ENCODE measurements at regions not wholly inside any gene's neighbourhood (a gene's known extent, or its start where the extent isn't known, plus 50 kb on each side); places are given as distances from the start of the nearest gene placed in this dataset.
A peak's percentile ranks its signal among the peaks of the same experiment; 100 is the strongest.

DNA sequence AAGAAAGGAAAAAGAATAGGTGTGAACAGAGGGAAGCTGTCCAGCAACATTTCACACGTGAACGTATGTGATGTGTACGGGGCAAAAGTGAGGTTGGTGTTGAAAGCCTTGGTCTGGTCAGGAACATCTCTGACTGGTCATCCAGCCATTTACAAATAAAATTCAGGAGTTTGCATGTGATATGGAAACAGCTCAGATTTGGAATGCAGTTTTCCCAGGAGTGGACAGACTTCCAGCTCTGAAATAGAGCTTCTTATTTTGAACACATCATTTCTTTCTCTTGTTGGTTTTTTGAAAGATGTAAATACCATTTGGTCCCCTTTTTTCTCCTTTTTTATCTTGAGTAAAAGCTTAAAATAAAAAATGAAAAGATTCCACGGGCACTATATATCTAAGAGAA lies 566.2 kb upstream of the ZFHX3 start:
- H3K9ac ChIP-seq (ENCODE audit: low read depth, low read length): no peak overlapping the region
- 96% methylated on average over 4 of the region's 4 CpGs for WGBS

DNA sequence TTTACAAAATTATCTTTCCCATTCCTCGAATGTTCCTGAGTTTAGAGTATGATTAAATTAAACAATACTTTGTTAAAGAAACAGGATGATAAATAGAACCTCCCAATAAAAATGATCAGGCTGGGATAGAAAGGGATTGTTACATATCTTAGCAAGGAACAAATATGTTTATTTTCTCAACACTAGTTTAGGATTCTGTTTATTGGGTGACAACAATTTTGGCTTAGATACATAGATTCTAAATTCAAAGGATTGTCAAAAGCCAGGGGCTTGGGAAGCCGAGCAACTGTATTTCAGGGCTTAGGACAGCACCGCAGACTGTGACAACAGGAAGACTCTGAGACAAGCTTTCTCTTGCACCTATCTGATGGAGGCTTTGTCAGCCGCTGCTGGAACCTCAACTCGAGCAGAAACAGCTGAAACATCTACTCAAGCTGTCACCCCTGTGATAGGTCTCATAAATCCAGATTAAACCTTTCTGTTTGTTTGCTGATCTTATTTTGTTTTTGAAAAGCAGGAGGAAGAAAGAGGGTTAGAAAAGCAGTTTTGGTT lies 562.8 kb upstream of the ZFHX3 start:
- H3K27ac ChIP-seq (ENCODE audit: low read depth, low read length): no peak overlapping the region
- H3K27me3 ChIP-seq (ENCODE audit: insufficient read depth, low read length): no peaks in the 10 kb centered on the region
- H3K4me3 ChIP-seq (ENCODE audit: low read length): no peak overlapping the region
- 78% methylated on average over 4 of the region's 5 CpGs for WGBS
- no peaks in the 10 kb centered on the region for H3K9me3 ChIP-seq (ENCODE audit: insufficient read depth, low read depth, low read length)
- H3K9ac ChIP-seq (ENCODE audit: low read depth, low read length): no peak overlapping the region
- H3K36me3 ChIP-seq (ENCODE audit: insufficient read depth, low read length): no peaks in the 10 kb centered on the region
- H3K4me1 ChIP-seq (ENCODE audit: insufficient read depth, low read length): peaks cover 32% of the 10 kb centered on the region

More for the DNA sequence above, 566.2 kb upstream of the ZFHX3 start:
- Histone ChIP-seq H3K27me3 (ENCODE audit: insufficient read depth, low read length) (no peaks in the 10 kb centered on the region), H3K36me3 (ENCODE audit: insufficient read depth, low read length) (no peaks in the 10 kb centered on the region), H3K9me3 (ENCODE audit: insufficient read depth, low read depth, low read length) (no peaks in the 10 kb centered on the region), H3K4me3 (ENCODE audit: low read length) (no peak overlapping the region), H3K4me1 (ENCODE audit: insufficient read depth, low read length) (peaks cover 30% of the 10 kb centered on the region), H3K27ac (ENCODE audit: low read depth, low read length) (no peak overlapping the region)

DNA sequence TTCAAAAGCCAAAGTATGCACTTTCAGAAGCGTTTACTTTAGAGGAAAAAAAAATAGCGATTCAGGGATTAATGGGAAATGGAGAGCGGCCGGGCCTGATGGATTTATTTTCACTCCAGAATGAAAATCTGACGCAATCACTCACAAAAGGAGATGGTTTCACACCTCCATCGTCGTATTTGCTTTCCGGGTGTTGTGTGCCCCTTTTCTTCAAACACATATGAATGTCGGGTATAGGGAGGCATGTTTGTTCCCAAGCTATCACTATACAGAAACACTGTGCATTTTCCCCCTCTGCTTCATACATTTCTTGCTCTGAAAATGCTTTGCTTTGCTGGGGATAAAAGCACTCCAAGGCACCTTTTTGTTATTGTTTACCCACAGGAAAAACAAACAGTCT lies 562.2 kb upstream of the ZFHX3 start:
- no peaks in the 10 kb centered on the region for H3K27me3 ChIP-seq (ENCODE audit: insufficient read depth, low read length)
- 87% methylated on average over 9 of the region's 9 CpGs for WGBS
- no peak overlapping the region for H3K27ac ChIP-seq (ENCODE audit: low read depth, low read length)
- no peaks in the 10 kb centered on the region for H3K36me3 ChIP-seq (ENCODE audit: insufficient read depth, low read length)
- H3K4me3 ChIP-seq (ENCODE audit: low read length): no peak overlapping the region
- H3K9me3 ChIP-seq (ENCODE audit: insufficient read depth, low read depth, low read length): no peaks in the 10 kb centered on the region
- no peak overlapping the region for H3K9ac ChIP-seq (ENCODE audit: low read depth, low read length)
- peaks cover 36% of the 10 kb centered on the region for H3K4me1 ChIP-seq (ENCODE audit: insufficient read depth, low read length)

DNA sequence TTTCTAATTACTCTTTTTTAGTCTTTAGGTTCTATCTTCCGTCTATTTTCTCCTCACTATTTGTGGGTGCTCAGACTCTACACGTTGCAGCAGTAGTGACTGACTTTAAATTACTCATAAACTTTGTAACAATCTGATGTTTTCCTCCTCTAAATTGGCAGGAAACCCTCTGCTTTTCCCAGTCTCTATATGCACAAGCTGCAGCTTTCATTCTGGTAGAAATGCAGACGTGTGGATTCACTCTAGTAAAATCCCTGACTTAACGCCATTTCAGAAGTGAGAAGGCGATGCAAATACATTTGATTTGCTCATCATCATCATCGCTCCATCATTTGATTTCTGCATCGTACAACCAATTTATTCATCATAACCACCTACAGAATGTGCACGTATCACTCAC lies 561.0 kb upstream of the ZFHX3 start:
- Histone ChIP-seq H3K4me3 (ENCODE audit: low read length) (no peak overlapping the region), H3K36me3 (ENCODE audit: insufficient read depth, low read length) (no peaks in the 10 kb centered on the region), H3K9ac (ENCODE audit: low read depth, low read length) (no peak overlapping the region), H3K27me3 (ENCODE audit: insufficient read depth, low read length) (no peaks in the 10 kb centered on the region), H3K27ac (ENCODE audit: low read depth, low read length) (no peak overlapping the region), H3K9me3 (ENCODE audit: insufficient read depth, low read depth, low read length) (no peaks in the 10 kb centered on the region), H3K4me1 (ENCODE audit: insufficient read depth, low read length) (peaks cover 40% of the 10 kb centered on the region)
- WGBS: 88% methylated on average over 8 of the region's 8 CpGs

DNA sequence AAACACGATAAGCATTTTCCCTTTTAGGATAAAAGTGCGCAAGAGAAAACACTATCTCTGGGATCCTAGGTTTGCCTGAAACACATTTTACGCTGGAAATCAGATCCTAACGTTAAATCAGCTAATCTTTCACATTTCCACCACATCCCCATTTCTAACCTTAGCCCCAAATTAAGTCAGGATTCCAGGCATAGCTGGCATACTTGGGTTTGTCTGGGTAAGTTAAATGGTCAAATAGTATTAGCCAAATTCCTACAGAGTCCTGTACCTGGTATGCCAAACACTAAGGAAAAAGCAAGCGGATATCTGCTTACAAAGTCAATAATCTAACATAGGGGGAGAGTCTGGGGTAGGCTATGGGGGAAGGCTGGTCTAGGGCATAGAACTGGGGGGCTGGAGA lies 557.4 kb upstream of the ZFHX3 start:
- Histone ChIP-seq H3K36me3 (ENCODE audit: insufficient read depth, low read length) (no peaks in the 10 kb centered on the region), H3K27ac (ENCODE audit: low read depth, low read length) (peak overlapping the region; percentile 70), H3K9me3 (ENCODE audit: insufficient read depth, low read depth, low read length) (no peaks in the 10 kb centered on the region), H3K4me1 (ENCODE audit: insufficient read depth, low read length) (peaks cover 21% of the 10 kb centered on the region), H3K27me3 (ENCODE audit: insufficient read depth, low read length) (no peaks in the 10 kb centered on the region), H3K9ac (ENCODE audit: low read depth, low read length) (peak overlapping the region; percentile 18; the same call in 1 of the 2 replicates), H3K4me3 (ENCODE audit: low read length) (no peak overlapping the region)
- WGBS: 85% methylated on average over 4 of the region's 5 CpGs

DNA sequence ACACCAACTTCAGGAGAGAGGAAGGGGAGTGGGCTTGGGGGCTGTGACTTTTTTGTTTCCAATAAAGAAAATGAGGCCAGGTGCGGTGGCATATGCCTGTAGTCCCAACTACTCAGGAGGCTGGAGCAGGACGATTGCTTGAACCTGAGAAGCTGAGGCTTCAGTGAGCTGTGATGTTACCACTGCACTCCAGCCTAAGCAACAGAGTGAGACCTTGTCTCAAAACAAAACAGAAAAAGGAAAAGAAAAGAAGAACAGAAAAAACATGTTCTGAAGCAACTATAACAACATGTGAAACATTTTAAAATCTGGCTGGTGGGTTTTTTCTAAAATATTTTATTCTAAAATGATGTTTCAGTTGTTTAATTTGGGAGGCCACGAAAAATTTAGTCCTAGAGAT lies 554.0 kb upstream of the ZFHX3 start:
- WGBS: 89% methylated on average over 3 of the region's 3 CpGs
- H3K9me3 ChIP-seq (ENCODE audit: insufficient read depth, low read depth, low read length): no peaks in the 10 kb centered on the region

DNA sequence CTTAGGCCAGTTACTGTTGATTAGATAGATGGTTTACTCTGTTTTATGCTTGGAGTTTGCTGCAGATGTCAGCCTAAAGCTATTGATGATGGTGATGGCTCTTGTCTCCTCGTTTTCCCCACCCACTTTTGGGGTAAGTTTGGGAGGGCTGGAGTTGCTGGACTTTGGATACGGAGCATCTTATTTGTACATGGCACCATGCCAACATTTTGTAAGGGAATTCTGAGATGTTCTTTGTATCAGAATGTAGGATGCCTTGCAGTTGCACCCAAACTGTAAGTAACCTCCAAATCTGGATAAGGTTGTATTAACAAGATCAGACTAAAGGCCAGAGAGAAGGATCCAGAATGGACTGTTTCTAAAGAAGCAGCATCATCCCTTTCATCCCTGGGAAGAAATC lies 551.9 kb upstream of the ZFHX3 start:
- Histone ChIP-seq H3K27me3 (ENCODE audit: insufficient read depth, low read length) (no peaks in the 10 kb centered on the region), H3K9me3 (ENCODE audit: insufficient read depth, low read depth, low read length) (no peaks in the 10 kb centered on the region), H3K27ac (ENCODE audit: low read depth, low read length) (no peak overlapping the region), H3K4me1 (ENCODE audit: insufficient read depth, low read length) (peaks cover 1% of the 10 kb centered on the region), H3K36me3 (ENCODE audit: insufficient read depth, low read length) (no peaks in the 10 kb centered on the region), H3K4me3 (ENCODE audit: low read length) (no peak overlapping the region), H3K9ac (ENCODE audit: low read depth, low read length) (no peak overlapping the region)
- 97% methylated on average over 2 of the region's 2 CpGs for WGBS

More for the DNA sequence above, 554.0 kb upstream of the ZFHX3 start:
- no peak overlapping the region for H3K9ac ChIP-seq (ENCODE audit: low read depth, low read length)
- no peak overlapping the region for H3K4me3 ChIP-seq (ENCODE audit: low read length)
- H3K27ac ChIP-seq (ENCODE audit: low read depth, low read length): no peak overlapping the region
- no peaks in the 10 kb centered on the region for H3K27me3 ChIP-seq (ENCODE audit: insufficient read depth, low read length)
- H3K4me1 ChIP-seq (ENCODE audit: insufficient read depth, low read length): peaks cover 9% of the 10 kb centered on the region
- H3K36me3 ChIP-seq (ENCODE audit: insufficient read depth, low read length): no peaks in the 10 kb centered on the region

DNA sequence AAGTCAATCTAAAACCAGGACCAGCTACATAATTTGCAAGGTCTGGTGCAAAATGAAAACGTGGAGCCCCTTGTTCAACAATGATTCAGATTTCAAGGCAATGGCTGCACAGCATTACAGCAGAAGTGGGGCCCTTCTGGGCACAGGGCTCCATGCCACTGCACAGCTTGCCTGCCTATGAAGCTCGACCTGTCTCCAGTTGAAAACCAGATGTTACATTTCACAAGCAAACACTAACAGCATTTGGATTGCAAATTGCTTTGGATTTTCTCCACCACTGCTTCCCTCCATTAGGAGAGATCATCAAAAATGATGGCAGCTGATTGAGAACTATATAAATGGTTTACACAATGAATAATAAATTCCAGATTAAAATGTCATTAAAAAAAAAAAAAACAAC lies 551.4 kb upstream of the ZFHX3 start:
- WGBS: 87% methylated on average over 2 of the region's 2 CpGs
- Histone ChIP-seq H3K4me3 (ENCODE audit: low read length) (no peak overlapping the region), H3K36me3 (ENCODE audit: insufficient read depth, low read length) (no peaks in the 10 kb centered on the region)

DNA sequence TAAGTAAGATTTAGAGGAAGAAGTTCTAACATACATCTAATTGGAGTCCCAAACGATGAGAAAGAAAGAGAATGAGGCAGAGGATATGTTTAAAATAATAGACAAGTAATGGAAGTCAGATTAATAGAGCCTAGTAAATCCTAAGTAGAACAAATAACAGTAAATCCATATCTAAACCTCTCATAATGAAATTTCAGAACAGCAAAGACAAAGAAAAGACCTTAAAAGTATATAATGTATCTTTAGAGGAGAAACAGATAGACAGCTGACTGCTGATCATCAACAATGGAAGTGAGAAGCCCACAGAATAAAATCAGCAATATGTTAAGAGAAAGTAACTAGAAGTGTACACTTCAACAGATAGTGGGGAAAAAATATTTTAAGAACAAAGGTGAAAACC lies 536.2 kb upstream of the ZFHX3 start:
- Histone ChIP-seq H3K4me3 (ENCODE audit: low read length) (no peak overlapping the region), H3K27ac (ENCODE audit: low read depth, low read length) (no peak overlapping the region), H3K9ac (ENCODE audit: low read depth, low read length) (no peak overlapping the region), H3K36me3 (ENCODE audit: insufficient read depth, low read length) (no peaks in the 10 kb centered on the region), H3K4me1 (ENCODE audit: insufficient read depth, low read length) (no peaks in the 10 kb centered on the region), H3K27me3 (ENCODE audit: insufficient read depth, low read length) (no peaks in the 10 kb centered on the region), H3K9me3 (ENCODE audit: insufficient read depth, low read depth, low read length) (peaks cover 21% of the 10 kb centered on the region)
- WGBS: no CpG with 5 or more reads among the region's 1 CpG

More for the DNA sequence above, 551.4 kb upstream of the ZFHX3 start:
- Histone ChIP-seq H3K27ac (ENCODE audit: low read depth, low read length) (no peak overlapping the region), H3K9ac (ENCODE audit: low read depth, low read length) (no peak overlapping the region), H3K27me3 (ENCODE audit: insufficient read depth, low read length) (no peaks in the 10 kb centered on the region), H3K9me3 (ENCODE audit: insufficient read depth, low read depth, low read length) (no peaks in the 10 kb centered on the region), H3K4me1 (ENCODE audit: insufficient read depth, low read length) (no peaks in the 10 kb centered on the region)

DNA sequence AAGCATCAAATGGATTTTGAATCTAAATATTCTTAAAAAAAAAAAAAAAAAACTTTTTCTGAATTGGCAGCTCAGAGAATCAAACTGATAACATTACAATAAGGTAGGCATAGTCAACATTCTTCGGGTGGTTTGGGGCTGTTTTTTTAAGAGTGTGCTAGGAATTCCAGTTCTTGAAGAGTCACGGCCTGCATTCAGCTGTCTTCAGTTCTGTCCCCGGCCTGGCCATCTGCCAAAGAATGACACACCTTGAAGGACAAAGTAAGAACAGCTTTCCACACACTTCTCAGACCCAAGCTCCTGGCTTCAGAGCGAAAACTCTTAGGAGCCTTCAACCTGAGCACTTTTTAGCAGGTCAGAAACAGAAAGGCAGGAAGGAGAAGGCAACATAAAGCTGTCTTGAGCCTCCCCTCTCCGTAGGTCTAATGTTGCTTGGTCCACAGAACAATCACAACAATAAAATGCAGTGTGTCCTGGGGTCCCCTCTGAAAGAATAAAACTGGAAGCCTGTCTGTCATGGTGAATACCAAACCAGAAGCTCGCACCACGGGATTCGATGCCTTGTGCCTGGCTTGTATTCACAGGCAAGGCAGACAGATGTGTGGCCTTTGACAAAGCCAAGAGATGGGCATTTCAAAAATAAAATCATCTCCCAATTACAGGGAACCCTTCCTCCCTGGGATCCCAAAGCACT lies 524.4 kb upstream of the ZFHX3 start:
- H3K4me3 ChIP-seq (ENCODE audit: low read length): no peak overlapping the region
- no peaks in the 10 kb centered on the region for H3K9me3 ChIP-seq (ENCODE audit: insufficient read depth, low read depth, low read length)
- H3K27me3 ChIP-seq (ENCODE audit: insufficient read depth, low read length): no peaks in the 10 kb centered on the region
- WGBS: 74% methylated on average over 8 of the region's 8 CpGs
- no peak overlapping the region for H3K9ac ChIP-seq (ENCODE audit: low read depth, low read length)
- peaks cover 40% of the 10 kb centered on the region for H3K4me1 ChIP-seq (ENCODE audit: insufficient read depth, low read length)
- peak overlapping the region; percentile 54 for H3K27ac ChIP-seq (ENCODE audit: low read depth, low read length)
- no peaks in the 10 kb centered on the region for H3K36me3 ChIP-seq (ENCODE audit: insufficient read depth, low read length)

DNA sequence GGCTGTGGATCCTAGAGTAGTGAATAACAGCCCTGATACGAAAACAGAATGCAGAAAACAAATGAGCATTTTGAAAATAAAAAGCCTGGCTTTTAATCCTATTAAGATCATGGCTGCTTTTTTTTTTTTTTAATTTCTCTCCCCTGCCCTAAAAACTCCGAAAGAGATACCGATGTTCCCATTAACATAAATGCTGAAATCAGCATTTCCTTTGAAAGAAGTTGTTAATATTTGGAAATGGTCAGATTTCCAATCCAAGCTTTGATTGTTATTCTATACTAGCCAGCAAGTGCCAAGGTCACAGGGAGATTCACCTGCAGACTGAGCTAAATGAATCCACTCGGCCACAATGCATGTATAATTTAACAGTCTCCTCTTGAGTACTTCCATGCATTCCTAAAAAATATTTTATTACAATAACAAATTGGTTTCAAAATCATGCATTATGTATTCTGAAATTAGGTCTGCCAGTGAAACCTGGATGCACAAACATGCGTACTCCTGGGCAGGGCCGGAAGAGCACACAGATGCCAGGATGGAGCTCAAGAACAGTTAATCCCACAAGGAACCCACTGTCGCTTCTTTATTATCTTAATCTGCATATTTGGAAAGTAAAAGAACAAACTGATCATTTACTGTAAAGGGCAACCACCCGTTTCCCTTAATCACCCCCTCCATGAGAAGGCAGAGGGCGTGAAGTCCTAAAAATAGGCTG lies 521.5 kb upstream of the ZFHX3 start:
- Histone ChIP-seq H3K27ac (ENCODE audit: low read depth, low read length) (no peak overlapping the region), H3K9ac (ENCODE audit: low read depth, low read length) (no peak overlapping the region), H3K27me3 (ENCODE audit: insufficient read depth, low read length) (no peaks in the 10 kb centered on the region), H3K36me3 (ENCODE audit: insufficient read depth, low read length) (no peaks in the 10 kb centered on the region), H3K9me3 (ENCODE audit: insufficient read depth, low read depth, low read length) (no peaks in the 10 kb centered on the region), H3K4me1 (ENCODE audit: insufficient read depth, low read length) (peaks cover 40% of the 10 kb centered on the region), H3K4me3 (ENCODE audit: low read length) (no peak overlapping the region)
- WGBS: 88% methylated on average over 7 of the region's 9 CpGs
